GM10266 (cell line): ENCODE measurements at regions not wholly inside any gene's neighbourhood (a gene's known extent, or its start where the extent isn't known, plus 50 kb on each side); places are given as distances from the start of the nearest gene placed in this dataset.

Experiments
- DNase-seq: peaks from one replicate; pipeline ENCODE4 v3.0.0; 2012; ENCODE audit errors: extremely low spot score
- TF ChIP-seq, protein P1 (sequence below): IDR thresholded peaks from 2 replicates; pipeline ENCODE4 v1.5.1; 2012; ENCODE audit warnings: mild to moderate bottlenecking, low read depth; ENCODE audit not compliant: control insufficient read depth, insufficient read depth; ENCODE audit errors: missing control alignments

- TF ChIP-seq, protein P1, sequence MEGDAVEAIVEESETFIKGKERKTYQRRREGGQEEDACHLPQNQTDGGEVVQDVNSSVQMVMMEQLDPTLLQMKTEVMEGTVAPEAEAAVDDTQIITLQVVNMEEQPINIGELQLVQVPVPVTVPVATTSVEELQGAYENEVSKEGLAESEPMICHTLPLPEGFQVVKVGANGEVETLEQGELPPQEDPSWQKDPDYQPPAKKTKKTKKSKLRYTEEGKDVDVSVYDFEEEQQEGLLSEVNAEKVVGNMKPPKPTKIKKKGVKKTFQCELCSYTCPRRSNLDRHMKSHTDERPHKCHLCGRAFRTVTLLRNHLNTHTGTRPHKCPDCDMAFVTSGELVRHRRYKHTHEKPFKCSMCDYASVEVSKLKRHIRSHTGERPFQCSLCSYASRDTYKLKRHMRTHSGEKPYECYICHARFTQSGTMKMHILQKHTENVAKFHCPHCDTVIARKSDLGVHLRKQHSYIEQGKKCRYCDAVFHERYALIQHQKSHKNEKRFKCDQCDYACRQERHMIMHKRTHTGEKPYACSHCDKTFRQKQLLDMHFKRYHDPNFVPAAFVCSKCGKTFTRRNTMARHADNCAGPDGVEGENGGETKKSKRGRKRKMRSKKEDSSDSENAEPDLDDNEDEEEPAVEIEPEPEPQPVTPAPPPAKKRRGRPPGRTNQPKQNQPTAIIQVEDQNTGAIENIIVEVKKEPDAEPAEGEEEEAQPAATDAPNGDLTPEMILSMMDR, result no peak
- DNase-seq, result no peak
Observed at GRCh38 chr3:83035704-83036010, 1274.2 kb upstream of the GBE1 start.

GRCh38 chr3:83034806-83035703 is 1273.6 kb upstream of the GBE1 start:
- DNase-seq, result no peak
- TF ChIP-seq, protein P1, result no peak

DNA sequence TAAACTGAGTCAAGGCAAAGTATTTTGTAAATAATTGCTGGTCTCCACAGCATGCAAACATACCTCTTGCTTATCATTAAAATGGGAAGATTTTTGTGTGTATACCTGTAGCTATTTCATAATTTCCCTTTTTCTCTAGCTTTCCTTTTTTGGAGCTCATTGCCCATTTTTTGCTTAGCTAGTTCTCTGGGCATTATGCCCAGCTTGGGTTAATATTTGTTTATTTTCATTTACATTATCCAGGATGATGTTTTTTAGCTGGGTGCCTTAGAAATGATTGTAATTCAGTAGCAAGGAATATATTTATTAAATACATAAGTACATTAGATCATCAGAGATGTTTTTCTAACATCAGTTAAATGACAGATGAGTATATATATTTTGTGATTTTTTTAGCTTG is 1271.7 kb upstream of the GBE1 start:
- TF ChIP-seq, protein P1, result no peak
- DNase-seq, result no peak

DNA sequence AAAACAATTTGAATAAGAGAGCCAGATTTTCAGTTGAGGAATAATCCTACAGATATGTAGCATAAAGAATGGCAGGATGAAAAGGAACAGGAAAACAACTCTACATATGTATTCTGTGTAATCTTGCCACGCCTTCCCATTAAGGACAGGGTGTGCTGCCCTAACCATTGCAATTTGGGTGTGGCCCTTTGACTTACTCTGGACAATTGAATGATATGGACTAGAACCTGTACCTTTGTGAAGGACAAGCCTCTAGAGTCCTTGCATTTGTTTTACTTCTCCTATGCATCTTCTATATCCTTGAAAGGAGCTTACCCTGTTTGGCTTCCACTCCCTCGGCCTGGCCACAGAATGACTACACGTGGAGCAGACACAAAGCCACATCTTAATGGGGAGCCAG is 1261.6 kb upstream of the GBE1 start:
- DNase-seq, result no peak
- TF ChIP-seq, protein P1, result no peak

- no peak for DNase-seq
Observed at GRCh38 chr3:83011481-83011880, 1250.0 kb upstream of the GBE1 start.

GRCh38 chr3:83003917-83004316 is 1242.5 kb upstream of the GBE1 start:
- TF ChIP-seq, protein P1, result no peak
- no peak for DNase-seq

More at GRCh38 chr3:83011481-83011880, 1250.0 kb upstream of the GBE1 start:
- TF ChIP-seq, protein P1, result no peak

GRCh38 chr3:83002869-83003445 is 1241.5 kb upstream of the GBE1 start:
- TF ChIP-seq, protein P1, result no peak
- DNase-seq, result no peak
